ENCODE measurements at regions not wholly inside any gene's neighbourhood (a gene's known extent, or its start where the extent isn't known, plus 50 kb on each side); places are given as distances from the start of the nearest gene placed in this dataset.

- H4K20me1 ChIP-seq (ENCODE audit: insufficient read depth, low read length): no peaks in the 10 kb centered on the region
- no peaks in the 10 kb centered on the region for H3K9me3 ChIP-seq (ENCODE audit: insufficient read depth, low read length)
- H3K27ac ChIP-seq (ENCODE audit: low read length): no peak overlapping the region
- H3K27me3 ChIP-seq (ENCODE audit: low read depth, low read length): peaks cover 16% of the 10 kb centered on the region
- no peak overlapping the region for H3K9ac ChIP-seq (ENCODE audit: low read length)
- no peak overlapping the region for H3K4me3 ChIP-seq (ENCODE audit: low read length)
- no peaks in the 10 kb centered on the region for H3K79me2 ChIP-seq (ENCODE audit: low read length)
- no peak overlapping the region for H2AFZ ChIP-seq (ENCODE audit: low read depth, low read length)
- H3K4me2 ChIP-seq (ENCODE audit: low read length): no peak overlapping the region
- H3K36me3 ChIP-seq (replicated peaks; ENCODE audit: low read depth, low read length): no peaks in the 10 kb centered on the region
- no peaks in the 10 kb centered on the region for H3K4me1 ChIP-seq (ENCODE audit: low read length)
- TF ChIP-seq CTCF (IDR thresholded peaks at IDR 0.05; ENCODE audit: low read depth, low read length): no peak
- TF ChIP-seq EZH2phosphoT487 (IDR thresholded peaks at IDR 0.05; ENCODE audit: low read depth): no peak
Observed at GRCh38 chr9:129242971-129243561, 65.0 kb upstream of the IER5L start.

- TF ChIP-seq CTCF (IDR thresholded peaks at IDR 0.05; ENCODE audit: low read depth, low read length) (no peak), EZH2phosphoT487 (IDR thresholded peaks at IDR 0.05; ENCODE audit: low read depth) (no peak)
Observed at GRCh38 chr9:129242191-129242941, 64.3 kb upstream of the IER5L start.

GRCh38 chr9:129241725-129242124 lies 63.7 kb upstream of the IER5L start:
- Histone ChIP-seq H4K20me1 (ENCODE audit: insufficient read depth, low read length) (no peaks in the 10 kb centered on the region), H3K27me3 (ENCODE audit: low read depth, low read length) (peaks cover 24% of the 10 kb centered on the region), H3K36me3 (replicated peaks; ENCODE audit: low read depth, low read length) (no peaks in the 10 kb centered on the region), H3K9me3 (ENCODE audit: insufficient read depth, low read length) (no peaks in the 10 kb centered on the region), H3K4me1 (ENCODE audit: low read length) (no peaks in the 10 kb centered on the region), H3K4me2 (ENCODE audit: low read length) (no peak overlapping the region), H3K27ac (ENCODE audit: low read length) (no peak overlapping the region), H3K9ac (ENCODE audit: low read length) (no peak overlapping the region), H3K79me2 (ENCODE audit: low read length) (no peaks in the 10 kb centered on the region), H3K4me3 (ENCODE audit: low read length) (no peak overlapping the region), H2AFZ (ENCODE audit: low read depth, low read length) (no peak overlapping the region)
- TF ChIP-seq CTCF (IDR thresholded peaks at IDR 0.05; ENCODE audit: low read depth, low read length) (no peak), EZH2phosphoT487 (IDR thresholded peaks at IDR 0.05; ENCODE audit: low read depth) (no peak)

More at GRCh38 chr9:129242191-129242941, 64.3 kb upstream of the IER5L start:
- H3K36me3 ChIP-seq (replicated peaks; ENCODE audit: low read depth, low read length): no peaks in the 10 kb centered on the region
- H3K79me2 ChIP-seq (ENCODE audit: low read length): no peaks in the 10 kb centered on the region
- peaks cover 19% of the 10 kb centered on the region for H3K27me3 ChIP-seq (ENCODE audit: low read depth, low read length)
- H3K27ac ChIP-seq (ENCODE audit: low read length): no peak overlapping the region
- no peak overlapping the region for H3K4me3 ChIP-seq (ENCODE audit: low read length)
- no peak overlapping the region for H2AFZ ChIP-seq (ENCODE audit: low read depth, low read length)
- no peaks in the 10 kb centered on the region for H3K4me1 ChIP-seq (ENCODE audit: low read length)
- H3K9me3 ChIP-seq (ENCODE audit: insufficient read depth, low read length): no peaks in the 10 kb centered on the region
- no peak overlapping the region for H3K4me2 ChIP-seq (ENCODE audit: low read length)
- H3K9ac ChIP-seq (ENCODE audit: low read length): no peak overlapping the region
- H4K20me1 ChIP-seq (ENCODE audit: insufficient read depth, low read length): no peaks in the 10 kb centered on the region

GRCh38 chr9:129240581-129241211 lies 62.6 kb upstream of the IER5L start:
- TF ChIP-seq EZH2phosphoT487 (IDR thresholded peaks at IDR 0.05; ENCODE audit: low read depth): no peak
- Histone ChIP-seq H3K4me3 (ENCODE audit: low read length) (no peak overlapping the region), H4K20me1 (ENCODE audit: insufficient read depth, low read length) (no peaks in the 10 kb centered on the region), H3K27me3 (ENCODE audit: low read depth, low read length) (peaks cover 28% of the 10 kb centered on the region), H3K36me3 (replicated peaks; ENCODE audit: low read depth, low read length) (no peaks in the 10 kb centered on the region), H3K4me2 (ENCODE audit: low read length) (no peak overlapping the region), H3K27ac (ENCODE audit: low read length) (no peak overlapping the region), H2AFZ (ENCODE audit: low read depth, low read length) (no peak overlapping the region), H3K9ac (ENCODE audit: low read length) (no peak overlapping the region), H3K79me2 (ENCODE audit: low read length) (no peaks in the 10 kb centered on the region), H3K4me1 (ENCODE audit: low read length) (peaks cover 5% of the 10 kb centered on the region; the same call in 1 of the 2 replicates), H3K9me3 (ENCODE audit: insufficient read depth, low read length) (no peaks in the 10 kb centered on the region)
